NCI-H128 (cell line): ENCODE measurements at regions not wholly inside any gene's neighbourhood (a gene's known extent, or its start where the extent isn't known, plus 50 kb on each side); places are given as distances from the start of the nearest gene placed in this dataset.

Source experiments
- DNase-seq: peaks from one replicate; lab custom pipeline; 2025; ENCODE audit not compliant: unreplicated experiment; lab: John Stamatoyannopoulos, UW

GRCh38 chr2:186068139-186068801 lies 329.7 kb downstream of the FSIP2 start:
- DNase-seq: no peak

DNA sequence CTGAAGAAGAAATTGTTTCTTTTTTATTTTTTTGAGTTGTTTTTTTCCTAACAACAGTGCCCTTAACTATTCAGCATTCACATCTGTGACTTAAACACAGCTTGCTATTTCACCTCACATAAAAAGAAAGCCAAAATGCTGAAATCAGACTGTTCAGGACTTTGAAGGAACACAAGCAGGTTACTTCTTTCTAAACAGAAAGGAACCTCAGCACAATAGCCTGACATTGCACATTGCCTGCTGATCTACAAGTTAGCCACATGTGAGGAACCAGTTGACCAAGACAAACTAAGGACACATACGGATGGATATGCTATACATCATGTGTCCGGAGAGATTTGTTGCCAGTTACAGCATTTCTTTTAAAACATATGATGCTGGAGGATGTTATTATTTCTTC lies 331.1 kb downstream of the FSIP2 start:
- DNase-seq: no peak

GRCh38 chr2:186085226-186085625 lies 346.6 kb downstream of the FSIP2 start:
- DNase-seq: no peak

DNA sequence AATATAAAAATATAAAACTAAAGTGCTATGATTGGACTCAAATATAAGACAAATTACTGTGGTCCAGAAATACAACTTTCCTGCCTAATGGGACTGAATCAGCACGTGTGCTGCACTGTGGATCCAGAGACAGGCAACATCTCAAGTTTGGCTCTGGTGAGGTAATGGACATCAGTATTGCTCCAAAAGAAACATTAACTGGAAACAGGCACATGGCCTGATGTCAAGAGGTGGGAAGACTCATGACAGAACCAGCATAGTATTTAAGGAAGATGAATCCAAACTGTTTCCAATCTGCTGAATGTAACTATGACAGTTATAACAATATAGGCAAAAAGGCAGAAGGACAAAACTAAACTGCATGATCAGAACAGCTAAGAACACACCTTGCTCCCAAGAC lies 354.6 kb downstream of the FSIP2 start:
- DNase-seq: no peak

GRCh38 chr2:186098821-186099220 lies 360.2 kb downstream of the FSIP2 start:
- DNase-seq: no peak

- DNase-seq: no peak
These were observed 361.2 kb downstream of the FSIP2 start for GRCh38 chr2:186099826-186100225.

DNA sequence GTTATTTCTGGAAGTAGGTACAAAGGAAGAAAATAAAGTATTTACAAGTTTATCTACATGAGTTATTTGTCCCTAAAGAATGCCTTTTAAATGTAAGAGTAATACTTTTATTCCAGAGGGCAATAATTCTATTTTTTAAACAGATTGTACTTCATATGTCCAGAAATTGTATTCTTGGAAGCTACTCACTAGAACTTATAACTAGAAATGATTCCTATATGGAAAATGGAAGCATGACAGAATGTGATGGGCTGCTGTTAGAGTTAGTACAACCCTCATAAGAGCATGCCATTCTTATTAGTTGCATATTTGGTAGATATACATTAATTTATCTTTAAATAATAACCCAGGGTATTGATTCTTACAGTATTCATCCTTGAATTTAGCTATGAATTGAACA lies 362.0 kb downstream of the FSIP2 start:
- no peak for DNase-seq

- DNase-seq: no peak
These were observed 363.0 kb downstream of the FSIP2 start for GRCh38 chr2:186101616-186102015.

DNA sequence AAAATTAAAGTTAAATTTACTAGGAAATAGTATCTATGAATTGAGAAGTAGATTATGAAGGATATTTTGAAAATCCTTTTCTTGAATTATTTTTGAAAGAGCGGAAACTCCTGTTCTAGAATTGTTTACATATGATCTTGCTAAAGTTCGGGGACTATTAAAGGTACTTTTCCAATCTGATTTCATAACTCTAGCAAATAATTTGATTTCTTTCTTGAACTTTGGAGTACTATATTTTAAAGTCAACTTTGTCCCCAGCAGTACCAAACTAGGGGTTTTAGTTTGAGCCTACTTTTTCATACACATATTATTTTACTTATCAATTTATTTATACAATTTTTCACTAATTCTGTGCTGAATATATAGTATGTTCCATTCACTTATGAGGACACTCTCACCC lies 364.7 kb downstream of the FSIP2 start:
- no peak for DNase-seq

GRCh38 chr2:186105016-186105724 lies 366.6 kb downstream of the FSIP2 start:
- no peak for DNase-seq

DNA sequence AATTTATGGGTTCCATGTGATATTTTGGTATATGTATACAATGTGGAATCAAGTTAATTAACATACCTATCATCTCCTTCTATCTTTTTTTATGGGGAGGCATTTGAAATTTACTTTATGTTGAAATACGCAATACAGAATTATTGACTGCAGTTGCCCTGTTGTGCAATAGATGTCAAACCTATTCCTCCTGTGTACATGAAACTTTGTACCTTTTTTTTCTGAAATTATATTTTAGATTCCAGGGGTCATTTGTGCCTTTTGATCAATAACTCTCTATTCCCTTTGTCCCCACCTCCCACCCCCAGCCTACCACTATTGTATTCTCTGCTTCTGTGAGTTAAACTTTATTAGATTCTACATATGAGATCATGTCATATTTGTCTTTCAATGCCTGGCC lies 369.9 kb downstream of the FSIP2 start:
- no peak for DNase-seq

- no peak for DNase-seq
These were observed 372.8 kb upstream of the ZC3H15 start for GRCh38 chr2:186113284-186113683.

DNA sequence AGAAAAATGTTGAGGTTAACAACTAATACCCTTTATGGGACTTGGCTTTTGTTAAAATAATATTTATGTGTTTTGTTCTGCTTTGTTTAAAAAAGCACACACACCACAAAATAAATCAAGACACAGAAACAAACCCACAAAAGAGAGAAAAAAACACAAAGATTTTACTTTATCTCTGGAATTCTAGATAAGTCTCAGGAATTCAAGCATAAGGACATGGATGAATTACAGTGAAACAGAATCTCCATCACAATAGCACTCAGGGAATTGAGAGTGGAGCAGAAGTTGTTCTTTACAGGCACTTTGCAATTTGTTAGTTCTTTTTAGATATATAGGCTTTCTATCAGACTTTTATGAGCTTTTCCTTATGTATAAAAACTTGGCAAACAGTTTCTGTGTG lies 360.9 kb upstream of the ZC3H15 start:
- DNase-seq: no peak

DNA sequence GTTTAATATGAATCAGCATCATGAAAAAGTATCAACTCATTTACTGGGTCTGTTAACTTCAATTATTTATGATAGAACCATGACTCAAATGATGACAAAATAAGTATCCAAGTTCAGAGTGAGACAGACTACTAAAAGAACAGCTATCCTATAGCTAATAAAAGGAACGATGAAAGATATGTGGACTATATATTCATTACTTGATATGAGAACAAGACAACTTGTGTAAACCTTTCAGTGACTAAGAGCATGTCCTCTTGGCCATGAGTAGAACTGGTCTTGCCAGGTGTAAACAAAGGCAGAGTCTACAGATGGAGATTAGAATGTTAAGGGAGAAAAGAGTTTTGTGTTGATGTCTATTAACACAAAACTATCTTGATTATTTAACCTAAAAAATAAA lies 360.4 kb upstream of the ZC3H15 start:
- no peak for DNase-seq

- no peak for DNase-seq
These were observed 359.9 kb upstream of the ZC3H15 start for GRCh38 chr2:186126181-186126580.

DNA sequence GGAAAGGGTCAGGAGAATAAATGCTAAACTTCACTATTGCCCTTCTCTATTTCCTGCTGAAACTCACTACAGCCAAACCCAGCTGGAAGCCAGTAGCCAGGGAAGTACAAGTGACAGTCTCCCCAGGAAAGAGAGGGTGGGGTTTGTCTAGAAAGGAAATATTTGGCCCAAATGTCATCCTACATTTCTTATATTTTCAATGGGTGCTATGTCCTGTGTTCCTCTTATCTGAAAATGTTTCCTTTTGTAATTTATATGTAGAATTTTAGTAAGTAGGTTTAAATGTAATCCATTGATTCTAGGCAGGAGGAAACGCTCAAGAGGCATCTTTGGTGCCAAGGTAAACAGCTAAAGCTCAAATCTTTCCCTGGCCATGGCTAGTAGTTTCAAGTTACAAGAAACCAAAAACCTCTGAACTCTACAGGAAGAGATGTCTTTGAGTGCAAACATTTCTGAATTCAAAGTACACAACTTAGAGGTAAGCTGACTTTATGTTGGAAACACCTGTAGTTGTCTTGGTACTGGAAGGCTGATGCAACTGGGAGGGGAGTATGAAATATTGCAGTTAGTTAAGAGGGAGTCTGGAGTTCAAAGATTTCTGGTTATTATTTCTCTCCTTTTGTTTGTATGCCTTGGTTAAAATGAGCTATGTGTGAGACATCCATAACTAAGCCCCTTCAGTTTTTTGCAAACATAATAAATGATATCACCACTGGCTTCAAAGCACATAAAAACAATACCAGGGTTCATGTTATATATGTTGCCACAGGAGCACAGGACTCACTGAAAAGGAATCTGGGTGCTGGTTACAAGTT lies 356.1 kb upstream of the ZC3H15 start:
- DNase-seq: no peak

- DNase-seq: no peak
These were observed 355.1 kb upstream of the ZC3H15 start for GRCh38 chr2:186130748-186131641.

GRCh38 chr2:186135686-186136085 lies 350.4 kb upstream of the ZC3H15 start:
- no peak for DNase-seq

- no peak for DNase-seq
These were observed 349.2 kb upstream of the ZC3H15 start for GRCh38 chr2:186136860-186137259.

- no peak for DNase-seq
These were observed 347.2 kb upstream of the ZC3H15 start for GRCh38 chr2:186138845-186139244.

DNA sequence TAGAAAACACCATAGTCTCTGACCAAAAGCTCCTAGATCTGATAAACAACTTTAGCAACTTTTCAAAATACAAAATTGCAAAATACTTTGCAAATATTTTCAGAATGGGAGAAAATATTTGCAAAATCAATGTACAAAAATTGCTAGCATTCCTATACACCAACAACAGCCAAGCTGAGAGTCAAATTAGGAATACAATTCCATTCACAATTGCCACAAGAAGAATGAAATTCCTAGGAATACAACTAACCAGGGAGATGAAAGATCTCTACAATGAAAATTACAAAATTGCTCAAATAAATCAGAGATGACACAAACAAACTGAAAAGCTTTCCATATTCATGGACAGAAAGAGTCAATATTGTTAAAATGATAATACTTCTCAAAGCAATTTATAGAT lies 327.0 kb upstream of the ZC3H15 start:
- DNase-seq: no peak
